HK-2 (cell line): ENCODE measurements at regions not wholly inside any gene's neighbourhood (a gene's known extent, or its start where the extent isn't known, plus 50 kb on each side); places are given as distances from the start of the nearest gene placed in this dataset.
"Not testable (repeated sequence)": the region's sequence is repeated elsewhere in the genome, so short reads cannot be mapped to it uniquely, and the experiment has no call there.

Experiments used
- DNase-seq: peaks from one replicate; pipeline ENCODE4 v3.0.0-alpha.2; 2018; ENCODE audit not compliant: unreplicated experiment

DNA sequence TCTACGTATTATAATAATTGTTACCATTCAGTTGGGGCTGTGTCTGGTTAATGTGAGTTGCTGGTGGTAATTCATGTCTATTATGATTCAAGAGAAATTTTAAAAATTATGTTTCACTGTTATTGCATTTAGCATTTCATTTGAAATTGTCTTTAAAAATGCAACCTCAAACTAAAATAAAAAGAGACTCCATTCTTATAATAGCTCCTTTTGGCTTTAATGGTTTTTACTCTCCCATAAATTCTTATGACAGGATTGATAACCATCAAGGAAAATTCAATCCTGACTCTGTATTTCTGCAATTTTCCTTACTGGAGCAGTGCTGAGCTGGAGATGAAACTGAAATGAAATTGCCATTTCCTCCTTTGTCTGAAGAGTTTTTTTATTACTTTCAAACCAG lies 262.7 kb downstream of the REEP3 start:
- no peak for DNase-seq

DNA sequence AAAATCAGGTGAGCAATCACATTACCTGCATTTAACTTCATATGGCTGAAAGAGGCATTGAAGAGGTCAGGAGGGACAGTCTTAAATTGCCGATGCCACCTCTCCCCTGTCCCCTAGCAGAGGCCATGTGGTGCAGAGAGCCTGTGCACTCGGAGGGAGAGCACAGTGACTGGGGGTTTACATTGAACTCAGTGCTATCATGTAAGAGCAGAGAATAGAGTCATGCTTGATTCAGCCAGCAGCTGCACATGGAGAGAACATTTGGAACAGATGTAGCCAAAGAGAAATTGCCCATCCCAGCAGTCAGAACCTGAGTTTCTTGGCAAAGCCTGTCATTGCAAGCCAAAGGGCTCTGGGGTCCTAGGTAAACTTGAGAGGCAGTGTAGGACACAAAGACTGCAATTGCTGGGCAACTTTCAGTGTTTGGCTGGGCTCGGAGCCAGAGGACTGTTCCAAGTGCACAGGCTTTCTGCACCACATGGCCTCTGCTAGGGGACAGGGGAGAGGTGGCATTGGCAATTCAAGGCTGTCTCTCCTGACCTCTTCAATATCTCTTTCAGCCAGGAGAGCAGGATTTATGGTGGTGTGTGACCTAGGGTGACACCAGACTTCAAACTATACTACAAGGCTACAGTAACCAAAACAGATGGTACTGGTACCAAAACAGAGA lies 267.1 kb downstream of the REEP3 start:
- no peak for DNase-seq

- DNase-seq = no peak
Observed at GRCh38 chr10:63795094-63795860, 274.1 kb downstream of the REEP3 start.

DNA sequence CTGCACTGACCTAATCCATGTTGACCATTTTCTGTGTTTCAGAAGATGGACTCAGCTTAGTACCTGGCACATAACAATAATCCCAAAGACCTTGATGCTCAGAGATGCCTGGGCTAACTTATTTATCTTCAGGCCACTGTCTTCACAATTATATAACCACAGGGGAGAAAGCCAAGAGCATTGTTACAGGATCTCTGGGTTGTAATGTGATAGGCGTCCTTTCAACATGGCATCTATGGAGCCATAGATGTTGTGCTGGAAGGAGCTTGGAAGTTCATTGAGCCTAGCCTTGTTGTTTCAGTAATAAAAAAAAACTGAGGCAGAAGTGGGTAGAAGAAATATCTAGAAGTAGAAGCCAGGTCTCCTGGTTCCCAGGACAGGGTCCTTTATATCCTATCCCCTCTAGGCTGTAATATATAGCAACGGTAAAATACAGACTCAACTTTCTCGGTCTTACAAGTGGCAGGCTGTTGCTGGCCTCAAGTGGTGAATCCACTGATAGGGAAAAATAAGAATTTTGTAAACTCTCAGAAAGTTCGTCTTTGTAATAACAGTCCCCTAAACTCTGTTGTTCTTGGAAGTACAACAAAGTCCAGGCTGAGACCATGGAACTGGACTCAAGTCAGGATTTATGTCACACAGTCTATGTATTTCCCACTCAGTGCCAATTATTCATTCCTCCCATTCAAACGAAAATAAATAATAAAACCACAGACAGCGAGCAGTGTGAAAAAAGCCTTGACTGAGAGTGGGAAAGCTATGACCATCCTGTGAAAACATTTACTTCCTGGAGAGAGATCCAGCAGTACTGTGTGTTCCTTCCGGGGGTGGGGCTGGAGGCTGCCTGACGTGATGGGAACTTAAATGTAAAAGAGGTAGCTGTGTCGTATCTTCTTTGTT lies 277.6 kb downstream of the REEP3 start:
- peak; percentile 42 for DNase-seq

GRCh38 chr10:63799521-63800300 lies 278.5 kb downstream of the REEP3 start:
- DNase-seq = no peak

DNA sequence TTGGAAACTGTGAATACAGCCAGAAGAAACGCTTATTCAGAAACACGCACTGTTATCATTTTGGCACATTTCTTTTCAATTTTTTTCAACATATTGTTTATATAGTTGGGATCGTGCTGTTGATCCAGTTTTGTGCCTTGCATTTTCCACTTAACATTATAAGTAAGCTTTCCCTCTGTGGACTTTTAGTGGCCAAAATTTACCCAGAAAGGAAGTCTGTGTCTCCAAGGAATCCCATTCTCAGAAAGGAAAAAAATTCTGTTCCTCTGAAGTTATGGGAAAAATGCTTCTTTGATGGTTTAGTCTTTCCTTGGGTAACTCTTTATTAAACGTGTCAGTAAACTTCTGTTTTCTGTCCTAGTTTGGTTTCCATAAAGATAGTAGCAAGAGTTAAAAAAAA lies 280.0 kb downstream of the REEP3 start:
- no peak for DNase-seq

DNA sequence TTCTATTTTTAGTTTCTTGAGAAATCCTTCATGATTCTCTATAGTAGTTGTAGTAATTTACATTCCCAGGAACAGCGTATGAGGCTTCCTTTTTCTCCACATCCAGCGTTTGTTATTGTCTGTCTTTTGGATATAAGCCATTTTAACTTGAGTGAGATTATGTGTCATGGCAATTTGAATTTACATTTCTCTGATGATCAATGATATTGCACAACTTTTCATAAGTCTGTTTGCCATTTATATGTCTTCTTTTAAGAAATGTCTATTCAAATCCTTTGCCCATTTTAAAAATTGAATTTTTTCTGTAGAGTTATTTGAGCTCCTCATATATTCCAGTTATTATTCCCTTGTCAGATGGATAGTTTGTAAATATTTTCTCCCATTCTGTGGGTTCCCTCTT lies 285.1 kb downstream of the REEP3 start:
- DNase-seq = no peak

DNA sequence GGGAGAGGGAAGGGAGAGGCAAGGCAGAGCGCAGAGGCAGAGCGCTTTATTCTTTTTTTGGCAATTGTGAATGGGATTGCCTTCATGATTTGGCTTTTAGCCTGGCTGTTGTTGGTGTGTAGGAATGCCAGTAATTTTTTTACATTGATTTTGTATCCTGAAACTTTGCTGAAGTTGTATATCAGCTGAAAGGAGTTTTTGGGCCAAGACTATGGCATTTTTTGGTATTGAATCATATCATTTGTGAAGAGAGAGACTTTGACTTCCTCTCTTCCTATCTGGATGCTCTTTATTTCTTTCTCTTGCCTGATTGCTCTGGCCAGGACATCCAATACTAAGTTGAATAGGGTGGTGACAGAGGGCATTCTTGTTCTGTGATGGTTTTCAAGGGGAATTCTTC lies 291.3 kb downstream of the REEP3 start:
- no peak for DNase-seq

- peak; percentile 52 for DNase-seq
Observed at GRCh38 chr10:63819753-63820329, 298.6 kb downstream of the REEP3 start.

DNA sequence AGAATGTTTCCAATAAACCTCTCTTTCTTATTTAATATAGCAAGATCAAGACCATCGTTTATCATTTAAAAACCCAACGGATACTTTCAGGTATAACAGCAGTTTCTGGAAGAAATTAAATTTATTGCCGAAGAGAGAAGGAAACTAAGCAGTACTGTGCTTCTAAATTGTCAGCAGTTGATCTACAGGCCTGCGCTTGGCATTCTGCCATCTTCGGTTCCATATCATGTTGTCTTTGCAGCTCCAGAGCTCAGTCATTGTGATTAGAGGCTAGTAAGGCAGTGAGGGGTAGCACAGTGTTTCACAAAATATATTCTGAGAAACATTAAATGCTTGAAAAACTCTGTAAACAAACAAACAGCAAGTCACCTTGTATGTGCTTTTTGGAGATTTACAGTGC lies 301.3 kb downstream of the REEP3 start:
- no peak for DNase-seq

- DNase-seq = no peak
Observed at GRCh38 chr10:63825111-63825510, 303.9 kb downstream of the REEP3 start.

GRCh38 chr10:63825766-63826165 lies 304.6 kb downstream of the REEP3 start:
- DNase-seq = no peak

DNA sequence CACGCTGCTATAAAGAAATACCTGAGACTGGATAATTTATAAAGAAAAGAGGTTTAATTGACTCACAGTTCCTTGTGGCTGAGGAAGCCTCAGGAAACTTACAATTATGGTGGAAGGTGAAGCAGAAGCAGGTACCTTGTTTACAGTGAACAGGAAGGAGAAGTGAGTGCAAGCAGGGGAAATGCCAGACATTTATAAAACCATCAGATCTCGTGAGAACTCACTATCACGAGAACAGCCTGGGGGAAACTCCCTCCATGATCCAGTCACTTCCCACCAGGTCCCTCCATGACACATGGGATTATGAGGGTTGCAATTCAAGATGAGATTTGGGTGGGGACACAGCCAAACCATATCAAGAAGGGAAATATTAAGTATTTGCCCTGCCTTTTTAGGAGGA lies 305.8 kb downstream of the REEP3 start:
- not testable (repeated sequence) for DNase-seq

DNA sequence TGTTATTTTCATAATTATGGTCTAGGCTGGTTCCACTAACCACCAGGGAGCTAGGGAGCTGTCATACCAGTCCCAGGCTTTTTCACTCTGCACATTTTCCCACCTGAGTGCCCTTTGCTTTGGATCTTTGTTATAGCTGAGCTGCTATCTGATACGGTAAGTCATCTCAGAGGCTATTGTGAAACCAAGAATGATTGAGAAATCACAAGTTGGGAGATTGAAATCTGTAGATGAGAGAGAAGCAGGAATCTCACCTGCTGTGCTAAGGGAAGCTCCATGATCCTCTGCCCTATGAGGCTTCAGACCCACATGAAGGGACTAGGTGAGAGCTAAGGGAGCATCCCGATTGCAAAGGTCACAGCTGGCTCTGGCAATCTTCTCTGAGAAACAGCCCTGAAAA lies 307.8 kb downstream of the REEP3 start:
- DNase-seq = no peak

DNA sequence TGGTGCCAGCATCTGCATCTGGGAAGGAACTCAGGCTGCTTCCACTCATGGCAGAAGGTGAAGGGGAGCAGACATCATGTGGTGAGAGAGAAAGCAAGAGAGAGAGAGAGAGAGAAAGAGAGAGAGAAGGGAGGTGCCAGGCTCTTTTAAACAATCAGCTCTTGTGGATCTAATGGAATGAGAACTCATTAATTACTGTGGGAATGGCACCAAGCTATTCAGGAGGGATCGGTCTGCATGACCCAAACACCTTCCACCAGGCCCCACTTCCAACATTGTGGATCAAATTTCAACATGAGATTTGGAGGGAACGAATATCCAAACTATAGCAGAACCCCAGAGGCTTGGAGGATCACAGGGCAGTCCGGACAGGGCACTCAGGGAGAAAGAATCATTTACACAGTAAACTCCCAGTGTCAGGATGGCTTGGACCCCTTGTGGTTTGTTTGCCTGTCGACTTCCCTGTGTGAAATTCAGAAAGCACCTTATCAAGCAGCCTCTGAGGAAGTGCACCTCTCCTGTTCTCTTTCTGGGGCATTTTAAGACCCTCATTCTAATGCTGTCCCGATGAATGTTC lies 308.5 kb downstream of the REEP3 start:
- DNase-seq = no peak

DNA sequence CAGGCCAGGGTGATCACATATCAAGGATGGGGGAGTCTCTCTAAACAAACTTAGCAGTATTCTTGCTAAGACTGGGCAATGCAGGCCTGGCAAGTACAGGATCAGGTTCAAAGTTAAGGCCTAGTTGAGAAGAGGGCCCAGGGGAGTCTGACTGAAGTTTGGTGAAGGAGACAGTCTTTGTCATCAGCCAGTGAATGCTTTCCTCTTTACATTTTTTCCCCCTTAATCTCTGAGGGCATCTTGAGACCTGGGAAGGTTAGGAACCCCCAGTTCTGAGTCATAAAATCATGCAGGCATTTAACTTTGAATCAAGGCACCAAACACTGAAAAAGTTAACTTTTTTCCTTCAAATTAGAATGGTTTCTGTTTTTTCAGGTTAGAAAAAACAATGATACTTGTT lies 311.5 kb downstream of the REEP3 start:
- DNase-seq = no peak

- no peak for DNase-seq
Observed at GRCh38 chr10:63833411-63834060, 312.3 kb downstream of the REEP3 start.

GRCh38 chr10:63836666-63837442 lies 315.7 kb downstream of the REEP3 start:
- DNase-seq = no peak

- DNase-seq = no peak
Observed at GRCh38 chr10:63841761-63842160, 320.6 kb downstream of the REEP3 start.

- no peak for DNase-seq
Observed at GRCh38 chr10:63843107-63843506, 321.9 kb downstream of the REEP3 start.
